K562 (cell line): ENCODE measurements at regions not wholly inside any gene's neighbourhood (a gene's known extent, or its start where the extent isn't known, plus 50 kb on each side); places are given as distances from the start of the nearest gene placed in this dataset.

Source experiments
- ARID4B ChIP-seq: sonication (generic); formaldehyde crosslinking; IDR thresholded peaks from 2 replicates; pipeline ENCODE4 v1.8.0; 2022; ENCODE audit warnings: mild to moderate bottlenecking, missing genetic modification reagents
- CHD4 ChIP-seq: fragments of 200-600 bp; sonication (generic); IDR thresholded peaks from 3 replicates; pipeline ENCODE4 v1.6.1; 2012; ENCODE audit warnings: low read depth, mild to moderate bottlenecking, mixed read lengths, low read length, inconsistent platforms; ENCODE audit not compliant: insufficient read depth, insufficient replicate concordance, poor library complexity, severe bottlenecking
- DPF2 ChIP-seq: fragments of 450-650 bp; IDR thresholded peaks from 2 replicates; pipeline ENCODE4 v1.6.1; 2016
- EZH2 ChIP-seq: IDR thresholded peaks from 2 replicates; pipeline ENCODE4 v1.6.1; 2012; ENCODE audit warnings: low read depth, mild to moderate bottlenecking, inconsistent platforms, low read length, borderline replicate concordance
- SIN3A ChIP-seq, 2 experiments: fragments of 150-350 bp in 1 of 2; IDR thresholded peaks; 2 replicates each; pipeline ENCODE4 v1.6.1; 2011 to 2016; ENCODE audit warnings: borderline replicate concordance in 2 of 2, low read depth in 2 of 2, low read length in 2 of 2, mild to moderate bottlenecking in 2 of 2, moderate library complexity in 2 of 2; ENCODE audit not compliant: control insufficient read depth in 1 of 2
- SREBF2 ChIP-seq: sonication (generic); formaldehyde crosslinking; IDR thresholded peaks from 2 replicates; pipeline ENCODE4 v1.4.0; 2020; ENCODE audit warnings: mild to moderate bottlenecking, missing genetic modification reagents
- TAF1 ChIP-seq: IDR thresholded peaks from 2 replicates; pipeline ENCODE4 v1.6.1; 2011; ENCODE audit warnings: mild to moderate bottlenecking, low read length, moderate library complexity; ENCODE audit not compliant: insufficient read depth, control insufficient read depth, severe bottlenecking; ENCODE audit errors: extremely low read depth
- TFAP4 ChIP-seq: sonication (generic); formaldehyde crosslinking; IDR thresholded peaks from 2 replicates; pipeline ENCODE4 v1.8.0; 2022; ENCODE audit warnings: missing genetic modification reagents, mild to moderate bottlenecking, moderate library complexity, borderline replicate concordance
- XRCC4 ChIP-seq: IDR thresholded peaks from one replicate; pipeline ENCODE4 v1.6.1; 2011; ENCODE audit not compliant: insufficient read depth, insufficient read length; ENCODE audit errors: extremely low read depth
- ZNF512 ChIP-seq: IDR thresholded peaks from 2 replicates; pipeline ENCODE4 v1.6.1; 2016; ENCODE audit warnings: missing genetic modification characterization, missing compliant biosample characterization
- ZNF707 ChIP-seq: fragments of 250-450 bp; sonication (Bioruptor Pico); conservative IDR thresholded peaks from 2 replicates; pipeline ENCODE4 v1.8.0; 2022; ENCODE audit warnings: inconsistent platforms, mild to moderate bottlenecking, moderate library complexity
- ZNF830 ChIP-seq: fragments of 250-450 bp; sonication (Bioruptor Pico); IDR thresholded peaks from 2 replicates; pipeline ENCODE4 v1.5.0; 2021; ENCODE audit warnings: mild to moderate bottlenecking
- ZZZ3 ChIP-seq: fragments of 450-650 bp; IDR thresholded peaks from 2 replicates; pipeline ENCODE4 v1.6.1; 2016; ENCODE audit warnings: antibody characterized with exemption, mild to moderate bottlenecking, moderate library complexity
- TF ChIP-seq, protein P1 (sequence below), 3 experiments: IDR thresholded peaks in 2 of 3; conservative IDR thresholded peaks in 1 of 3; 2 replicates each; pipeline ENCODE4 v1.5.1; 2011 to 2012; ENCODE audit warnings: low read length in 3 of 3, mild to moderate bottlenecking in 3 of 3, control low read depth in 2 of 3, improper control_type of control experiment in 1 of 3, inconsistent platforms in 1 of 3, low read depth in 1 of 3, mixed read lengths in 1 of 3, moderate library complexity in 1 of 3; ENCODE audit not compliant: insufficient read depth in 2 of 3

- TF ChIP-seq, protein P1, sequence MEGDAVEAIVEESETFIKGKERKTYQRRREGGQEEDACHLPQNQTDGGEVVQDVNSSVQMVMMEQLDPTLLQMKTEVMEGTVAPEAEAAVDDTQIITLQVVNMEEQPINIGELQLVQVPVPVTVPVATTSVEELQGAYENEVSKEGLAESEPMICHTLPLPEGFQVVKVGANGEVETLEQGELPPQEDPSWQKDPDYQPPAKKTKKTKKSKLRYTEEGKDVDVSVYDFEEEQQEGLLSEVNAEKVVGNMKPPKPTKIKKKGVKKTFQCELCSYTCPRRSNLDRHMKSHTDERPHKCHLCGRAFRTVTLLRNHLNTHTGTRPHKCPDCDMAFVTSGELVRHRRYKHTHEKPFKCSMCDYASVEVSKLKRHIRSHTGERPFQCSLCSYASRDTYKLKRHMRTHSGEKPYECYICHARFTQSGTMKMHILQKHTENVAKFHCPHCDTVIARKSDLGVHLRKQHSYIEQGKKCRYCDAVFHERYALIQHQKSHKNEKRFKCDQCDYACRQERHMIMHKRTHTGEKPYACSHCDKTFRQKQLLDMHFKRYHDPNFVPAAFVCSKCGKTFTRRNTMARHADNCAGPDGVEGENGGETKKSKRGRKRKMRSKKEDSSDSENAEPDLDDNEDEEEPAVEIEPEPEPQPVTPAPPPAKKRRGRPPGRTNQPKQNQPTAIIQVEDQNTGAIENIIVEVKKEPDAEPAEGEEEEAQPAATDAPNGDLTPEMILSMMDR (IDR thresholded peaks at IDR 0.05 in 2 of 3, conservative IDR thresholded peaks at IDR 0.05 in 1 of 3; ENCODE audit: insufficient read depth in 2 of 3, low read depth in 1 of 3, low read length in 3 of 3): no peak
- TF ChIP-seq ZZZ3 (no peak), TFAP4 (CRISPR knock-in tag) (no peak), ARID4B (CRISPR knock-in tag) (no peak), SREBF2 (CRISPR knock-in tag) (no peak), ZNF830 (CRISPR knock-in tag) (no peak), CHD4 (no peak), DPF2 (no peak), ZNF707 (CRISPR knock-in tag) (no peak), ZNF512 (tag) (no peak), EZH2 (no peak), XRCC4 (no peak), TAF1 (no peak), SIN3A (IDR thresholded peaks at IDR 0.05; ENCODE audit: borderline replicate concordance in 2 of 2, control insufficient read depth in 1 of 2, low read depth in 2 of 2, low read length in 2 of 2) (no peak)
Measured at GRCh38 chr16:5971924-5972323, 874.3 kb upstream of the EEF2KMT start.
